ENCODE measurements at regions not wholly inside any gene's neighbourhood (a gene's known extent, or its start where the extent isn't known, plus 50 kb on each side); places are given as distances from the start of the nearest gene placed in this dataset.
"Not testable (repeated sequence)": the region's sequence is repeated elsewhere in the genome, so short reads cannot be mapped to it uniquely, and the experiment has no call there.

DNA sequence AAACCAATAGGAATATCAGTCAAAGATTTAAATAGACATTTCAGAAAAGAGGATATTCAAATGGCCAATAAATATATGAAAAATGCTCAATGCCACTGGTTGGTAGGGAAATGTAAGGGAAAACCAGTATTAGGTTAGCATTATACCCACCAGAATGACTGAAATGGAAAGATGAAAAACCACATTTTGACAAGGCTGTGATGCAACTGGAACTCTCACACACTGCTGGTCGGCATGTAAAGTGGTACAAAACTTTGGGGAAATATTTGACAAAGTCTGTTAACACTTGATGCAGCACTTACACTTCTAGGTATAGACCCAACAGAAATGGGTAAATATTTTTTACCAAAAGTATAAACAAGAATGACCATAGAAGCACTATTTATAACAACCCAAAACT lies 163.2 kb upstream of the C14orf180 start:
- DNase-seq: no peak

DNA sequence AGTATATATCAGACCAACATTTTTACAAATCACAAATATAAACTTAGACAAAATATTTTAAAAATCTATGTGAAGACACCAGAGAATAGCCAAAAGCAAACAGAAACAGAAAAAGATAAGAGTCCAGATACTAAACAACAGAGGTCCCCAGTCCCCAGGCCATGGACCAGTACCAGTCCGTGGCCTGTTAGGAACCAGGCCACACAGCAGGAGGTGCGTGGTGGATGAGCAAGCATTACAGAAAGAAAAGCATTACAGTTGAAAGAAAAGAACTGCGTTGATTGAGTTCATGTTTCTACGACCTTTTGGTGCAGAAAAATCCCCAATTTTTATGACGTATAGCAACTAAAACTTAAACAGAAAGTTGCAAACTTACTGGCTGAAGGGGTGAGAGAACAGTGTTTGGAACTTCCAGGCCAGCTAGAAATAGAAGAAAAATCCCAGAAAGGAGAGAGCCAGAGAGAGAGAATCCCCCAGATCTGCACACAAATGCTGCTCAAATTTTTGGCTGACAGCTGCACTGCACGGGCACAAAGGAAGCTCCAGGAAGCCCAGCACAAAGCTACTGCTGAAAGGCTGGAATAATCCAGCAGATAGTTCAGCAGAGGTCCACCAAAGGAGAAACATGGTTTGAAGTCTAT lies 159.6 kb upstream of the C14orf180 start:
- DNase-seq: no peak

DNA sequence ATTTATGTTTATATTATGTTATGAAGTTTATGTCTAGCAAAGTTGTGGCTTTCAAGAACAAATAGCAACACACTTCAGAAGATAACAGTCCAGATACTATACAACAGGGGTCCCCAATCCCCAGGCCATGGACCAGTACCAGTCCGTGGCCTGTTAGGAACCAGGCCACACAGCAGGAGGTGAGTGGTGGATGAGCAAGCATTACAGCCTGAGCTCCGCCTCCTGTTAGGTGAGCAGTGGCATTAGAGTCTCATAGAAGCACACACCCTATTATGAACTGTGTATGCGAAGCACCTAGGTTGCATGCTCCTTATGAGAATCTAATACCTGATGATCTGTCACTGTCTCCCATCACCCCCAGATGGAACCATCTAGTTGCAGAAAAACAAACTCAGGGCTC lies 159.0 kb upstream of the C14orf180 start:
- not testable (repeated sequence) for DNase-seq

DNA sequence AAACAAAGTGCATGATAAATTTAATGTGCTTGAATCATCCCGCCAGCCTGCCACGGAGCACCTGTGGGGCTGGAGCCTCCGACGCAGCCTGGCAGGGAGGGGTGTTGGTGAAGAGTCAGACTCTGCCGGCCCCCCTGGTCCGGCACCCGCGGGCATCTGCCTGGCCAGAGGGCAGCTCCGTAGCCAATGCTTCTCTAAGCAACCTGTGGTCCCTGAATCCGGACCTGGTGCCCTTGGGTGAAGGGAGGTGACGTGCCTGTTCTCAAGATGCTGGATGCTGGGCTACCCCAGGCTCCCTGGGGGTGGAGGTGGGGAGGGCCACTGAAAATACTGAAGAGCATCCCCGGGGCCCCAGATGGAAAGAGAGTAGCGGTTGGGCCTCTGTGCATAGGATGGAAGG lies 158.6 kb upstream of the C14orf180 start:
- DNase-seq: no peak

DNA sequence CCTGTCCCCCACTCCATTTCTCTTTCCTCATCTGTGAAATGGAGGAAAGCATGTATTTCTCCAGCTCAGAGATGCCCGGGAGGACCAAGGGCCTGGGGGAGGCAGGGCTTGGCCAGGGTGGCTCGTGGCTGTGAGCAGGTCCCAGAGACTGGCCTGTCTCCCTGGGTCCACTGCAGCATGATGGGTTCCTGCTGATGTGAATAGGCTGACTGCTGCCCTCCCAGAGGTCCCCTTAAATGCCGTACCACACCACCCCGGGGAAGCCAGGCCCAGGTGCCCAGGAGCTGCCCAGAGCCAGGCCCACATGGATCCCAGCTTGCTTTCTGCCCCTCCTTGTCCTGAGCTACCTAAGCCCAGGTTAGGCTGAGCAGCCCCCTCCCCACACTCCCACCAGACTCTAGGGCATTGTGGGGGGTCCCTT lies 158.2 kb upstream of the C14orf180 start:
- DNase-seq: no peak

DNA sequence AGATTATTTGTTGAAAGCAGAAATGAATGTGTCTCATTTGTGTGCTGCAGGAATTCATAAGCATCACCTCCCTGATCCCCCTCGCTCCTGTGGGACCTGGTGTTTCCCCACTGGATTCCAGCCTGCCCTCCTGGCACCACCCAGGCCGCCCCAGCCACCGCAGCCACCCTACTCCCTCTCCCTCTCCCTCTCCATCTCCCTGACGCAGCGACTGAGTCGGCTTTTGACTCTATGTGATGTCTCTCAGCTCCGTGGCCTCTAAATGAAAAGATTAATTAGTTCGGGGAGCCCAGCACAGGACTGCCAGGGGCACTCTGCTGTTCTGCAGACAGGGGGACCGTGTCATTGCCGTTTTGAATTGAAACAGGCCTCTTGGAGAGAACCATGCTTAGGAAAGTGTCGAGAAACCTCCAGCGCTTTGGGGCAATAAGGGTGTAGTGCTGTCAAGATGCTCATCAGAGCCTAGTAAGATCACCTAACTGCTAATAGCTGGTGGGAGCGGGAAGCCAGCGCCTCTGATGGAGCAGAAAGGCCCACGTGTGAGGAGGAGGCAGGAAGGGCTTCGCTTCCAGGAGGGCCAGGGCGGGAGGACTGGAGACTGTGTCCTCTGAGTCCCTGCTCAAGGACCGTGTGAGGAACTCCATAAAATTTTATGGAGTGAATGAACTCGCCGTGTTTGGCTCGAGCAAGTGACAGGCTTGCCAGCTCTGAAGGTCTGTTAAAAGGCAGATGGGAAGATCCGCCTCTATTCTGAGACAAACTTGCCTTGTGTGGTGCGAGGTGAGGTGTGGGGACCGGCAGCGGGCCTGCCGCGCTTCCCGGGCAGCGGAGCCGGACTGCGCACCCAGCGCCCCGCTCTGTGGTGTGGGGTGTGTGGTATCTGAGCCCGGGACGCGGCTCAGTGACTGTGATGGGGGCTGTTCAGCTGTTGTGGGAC lies 157.4 kb upstream of the C14orf180 start:
- DNase-seq: no peak

DNA sequence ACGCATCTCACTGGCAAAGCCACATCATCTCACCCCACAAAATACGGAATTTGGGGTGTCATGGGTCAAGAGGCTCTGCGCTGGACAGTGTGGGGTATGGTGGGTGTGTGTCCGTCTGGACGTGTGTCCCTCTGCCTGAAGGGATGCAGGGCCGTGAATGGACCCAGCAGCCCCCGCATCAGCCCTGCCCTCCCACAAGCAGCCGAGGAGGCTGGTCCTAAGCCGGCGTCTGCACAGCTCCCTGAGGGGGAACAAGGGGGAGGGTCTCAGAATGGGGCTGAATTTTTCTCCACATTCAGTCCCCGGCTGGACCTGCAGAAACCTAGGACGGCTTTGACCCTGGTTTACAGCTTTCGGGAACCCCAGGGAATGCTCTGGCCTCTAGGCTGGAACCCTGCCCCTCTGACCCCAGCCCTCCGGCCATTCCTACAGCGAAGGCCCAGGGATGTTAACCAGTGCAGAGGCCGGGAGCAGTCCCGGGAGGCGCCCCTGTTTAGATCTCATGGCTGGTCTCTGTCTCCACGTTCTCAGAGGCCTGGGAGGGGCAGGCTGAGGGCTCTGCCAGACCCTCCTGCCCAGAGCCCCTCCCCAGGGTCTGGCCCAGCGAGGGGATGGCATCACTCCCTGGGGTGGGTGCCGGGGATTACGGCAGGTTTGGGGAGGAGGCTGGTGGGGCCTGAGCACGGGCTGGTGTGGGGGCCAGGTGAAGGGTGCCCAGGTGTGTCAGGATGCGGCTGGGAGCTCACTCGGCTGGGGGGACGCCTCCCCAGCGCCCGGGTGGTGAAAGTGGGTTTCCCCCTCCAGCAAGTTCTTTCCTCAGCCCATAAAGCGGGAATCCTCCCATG lies 156.5 kb upstream of the C14orf180 start:
- no peak for DNase-seq

DNA sequence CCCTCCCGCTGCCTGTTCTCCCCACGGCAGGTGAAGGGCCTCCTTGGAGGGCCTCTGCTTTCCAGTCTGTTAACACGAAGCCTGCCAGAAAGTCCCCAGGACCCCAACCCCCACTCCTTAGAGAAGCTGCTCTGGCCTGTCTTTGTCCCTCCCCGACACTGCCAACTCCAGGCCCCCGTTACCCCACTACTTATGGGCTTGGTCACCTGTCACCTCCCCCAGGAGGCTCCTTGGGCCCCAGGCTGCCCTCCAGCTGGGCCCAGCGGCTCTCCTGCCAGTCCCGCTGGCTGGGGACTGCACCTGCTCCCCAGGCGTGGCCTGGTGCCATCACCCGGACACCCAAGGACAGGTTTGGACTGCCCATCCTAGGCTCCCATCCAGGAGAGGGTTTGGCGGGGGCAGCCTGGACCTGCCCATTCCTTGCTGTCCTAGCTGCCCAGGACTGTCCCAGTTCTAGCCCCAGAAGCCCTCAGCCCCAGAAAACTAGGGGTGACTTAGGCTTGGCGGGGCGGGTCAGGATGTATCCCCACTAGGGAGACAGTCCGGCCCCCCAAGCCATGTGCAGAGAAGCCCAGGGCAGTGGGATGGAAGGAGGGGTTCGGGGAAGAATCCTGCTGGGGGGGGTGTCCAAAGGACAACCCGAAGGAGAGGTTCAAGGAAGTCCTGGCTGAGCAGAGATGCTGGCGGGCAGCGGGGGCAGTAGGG lies 155.7 kb upstream of the C14orf180 start:
- no peak for DNase-seq

DNA sequence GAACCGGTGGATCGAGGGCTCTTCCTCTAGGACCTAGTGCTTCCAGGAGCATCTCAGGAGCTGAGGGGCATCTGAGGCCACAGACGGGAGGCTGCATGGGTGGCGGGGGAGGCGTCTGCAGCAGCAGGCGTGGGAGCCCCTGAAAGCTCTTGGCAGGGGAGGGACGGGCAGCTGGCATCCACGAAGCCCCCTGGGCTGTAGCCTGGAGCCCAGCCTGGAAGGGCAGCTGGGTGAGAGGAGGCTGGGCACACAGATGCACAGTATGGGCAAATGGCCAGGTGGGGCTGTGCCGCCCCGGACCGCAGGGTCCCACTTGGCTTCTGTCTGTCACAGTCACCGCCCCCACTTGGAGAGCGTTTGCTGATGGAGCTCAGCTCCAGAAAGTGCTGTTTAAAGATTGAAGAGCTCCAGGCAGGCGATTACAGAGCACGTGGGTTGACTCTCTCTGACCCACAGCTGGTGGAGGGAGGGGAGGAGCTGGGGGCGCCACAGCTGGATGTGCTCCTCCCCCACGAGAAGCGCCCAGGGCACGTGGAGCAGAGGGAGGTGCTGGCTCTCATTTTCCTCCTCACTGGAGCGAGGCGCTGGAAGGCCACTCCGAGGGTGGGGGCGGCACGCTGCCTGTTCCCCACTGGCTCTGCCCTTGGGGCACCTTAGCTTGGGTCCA lies 155.0 kb upstream of the C14orf180 start:
- no peak for DNase-seq

DNA sequence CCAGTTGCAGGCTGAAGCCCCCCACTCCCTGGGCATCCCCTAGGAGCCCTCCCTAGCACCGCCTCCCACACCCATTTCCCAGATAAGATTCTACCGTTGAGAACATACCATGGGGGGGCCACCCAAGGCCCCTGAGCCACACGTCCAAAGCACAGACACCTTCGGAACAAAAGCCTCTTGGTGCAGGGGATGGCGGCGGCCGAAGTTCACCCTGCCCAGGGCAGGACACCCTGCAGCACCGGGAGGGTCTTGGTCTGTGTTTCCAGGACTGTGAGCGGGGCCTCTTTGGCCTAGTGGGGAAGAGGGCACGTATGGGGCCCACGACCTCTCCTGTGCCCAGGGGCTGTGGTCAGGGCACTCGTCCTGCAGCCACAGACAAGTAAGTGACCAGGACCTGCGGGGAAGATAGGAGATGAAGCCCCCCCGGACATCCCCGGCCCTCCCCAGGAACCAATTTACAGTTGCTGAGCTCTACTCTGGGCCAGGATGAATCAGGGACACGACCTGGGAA lies 154.3 kb upstream of the C14orf180 start:
- DNase-seq: no peak

DNA sequence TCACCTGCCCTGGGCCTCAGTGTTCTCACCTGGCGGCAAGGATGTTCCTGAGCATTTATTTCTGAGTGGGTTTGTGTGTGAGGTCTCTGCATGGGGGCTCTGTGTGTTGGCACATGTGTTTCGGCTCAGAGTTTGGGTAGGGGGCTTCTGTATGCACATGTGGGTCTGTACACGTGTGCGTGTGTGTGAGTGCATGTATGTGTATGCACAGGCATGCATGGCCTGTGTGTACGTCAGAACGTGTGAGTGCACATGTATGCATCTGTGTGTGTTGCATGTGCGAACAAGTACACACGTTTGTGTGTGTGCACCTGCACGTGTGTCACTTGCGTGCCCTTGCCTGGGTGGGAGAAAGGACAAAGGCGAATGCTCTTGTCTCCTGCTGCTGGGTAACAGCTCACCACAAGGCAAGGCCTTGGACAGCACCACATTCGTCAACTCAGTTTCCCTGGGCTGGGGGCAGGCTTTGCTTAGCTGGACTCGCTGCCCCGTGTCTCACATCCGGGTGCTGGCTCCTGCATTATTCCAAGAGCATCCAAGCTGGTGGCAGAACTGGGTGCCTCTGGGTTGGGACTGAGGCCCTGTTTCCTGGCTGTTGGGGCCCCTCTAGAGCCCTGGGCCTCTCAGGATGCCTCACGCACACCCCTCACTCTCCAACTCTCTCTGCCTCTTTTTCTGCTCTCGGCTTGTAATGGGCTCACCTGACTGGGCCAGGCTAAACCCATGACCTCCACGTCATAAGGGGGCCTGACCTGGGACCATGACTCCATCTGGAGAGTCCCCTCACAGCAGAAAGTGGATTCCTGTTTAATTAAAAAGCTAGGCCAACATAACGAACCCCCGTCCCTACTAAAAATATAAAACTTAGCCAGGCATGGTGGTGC lies 153.6 kb upstream of the C14orf180 start:
- no peak for DNase-seq

DNA sequence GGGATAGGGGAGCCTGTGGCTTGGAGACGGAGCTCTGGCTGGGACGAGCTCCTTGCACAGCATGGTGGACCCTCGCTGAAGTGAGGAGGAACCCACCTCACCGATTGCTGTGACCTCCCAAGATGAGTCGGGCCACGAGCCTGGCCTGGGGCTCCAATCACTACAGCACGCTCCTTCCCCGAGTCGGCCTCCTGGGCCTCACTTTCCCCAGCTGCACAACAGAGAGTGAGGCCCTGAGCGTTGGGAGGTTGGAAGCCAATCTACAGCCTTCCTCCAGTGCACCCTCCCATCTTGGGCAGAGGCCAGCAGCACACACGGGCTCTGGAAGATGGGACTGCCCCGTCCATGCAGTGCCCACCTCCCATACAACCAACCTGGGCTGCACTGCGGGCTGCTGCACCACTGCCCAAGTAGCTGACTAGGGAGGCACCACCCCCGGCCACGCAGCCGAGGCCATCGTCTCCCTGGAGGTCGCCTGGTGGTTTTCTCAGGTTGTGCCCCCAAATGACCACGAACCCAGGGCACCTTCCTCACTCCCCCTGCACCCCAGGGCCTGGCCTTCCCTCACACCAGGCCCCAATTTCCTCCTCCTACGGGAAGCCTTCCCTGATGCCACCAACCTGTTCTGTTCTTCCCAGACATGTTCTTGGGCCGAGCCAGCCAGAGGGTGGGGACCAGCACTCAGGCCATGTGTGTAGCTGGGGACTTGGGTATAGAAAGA lies 152.3 kb upstream of the C14orf180 start:
- DNase-seq: no peak

DNA sequence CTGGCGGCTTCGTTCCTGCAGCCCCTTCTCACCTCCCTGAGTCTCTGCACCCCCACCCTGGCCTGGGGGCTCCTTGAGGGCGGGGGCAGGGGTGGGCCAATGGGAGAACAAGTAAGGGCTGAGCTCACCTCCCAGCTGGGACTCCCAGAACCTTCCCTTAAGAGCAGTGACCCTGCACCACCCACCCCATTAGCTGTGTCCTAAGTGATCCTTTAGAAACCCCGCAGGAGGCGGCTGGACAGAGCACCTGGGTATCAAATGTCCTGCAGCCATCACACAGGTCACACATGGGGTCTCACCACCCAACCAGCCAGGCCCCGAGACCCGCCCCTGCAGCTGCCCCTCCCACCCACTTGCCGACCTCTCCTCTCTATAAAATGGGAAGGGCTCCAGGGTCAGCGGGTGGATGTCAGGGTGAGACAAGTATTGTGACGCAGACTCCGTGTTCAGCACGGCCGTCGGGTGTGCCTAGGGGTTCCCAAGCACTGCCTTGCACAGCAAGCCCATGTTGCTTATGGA lies 151.2 kb upstream of the C14orf180 start:
- no peak for DNase-seq

DNA sequence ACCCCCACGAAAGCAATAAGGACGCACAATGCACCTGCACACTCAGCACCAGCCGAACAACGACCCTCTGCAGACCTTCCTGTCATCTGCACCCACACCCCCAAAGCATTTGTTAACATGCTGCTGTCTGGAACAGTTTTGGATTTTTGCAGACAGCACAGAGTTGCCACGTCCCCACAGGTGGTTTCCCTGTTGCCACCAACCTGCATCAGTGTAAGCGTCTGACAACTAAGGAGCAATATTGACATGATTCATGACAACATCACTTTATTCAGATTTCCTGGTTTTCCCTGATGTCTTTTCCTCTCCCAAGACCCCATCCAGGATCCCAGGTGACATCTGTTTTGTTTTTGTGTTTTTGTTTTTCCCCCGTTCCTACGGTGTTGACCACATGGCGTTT lies 150.7 kb upstream of the C14orf180 start:
- no peak for DNase-seq

DNA sequence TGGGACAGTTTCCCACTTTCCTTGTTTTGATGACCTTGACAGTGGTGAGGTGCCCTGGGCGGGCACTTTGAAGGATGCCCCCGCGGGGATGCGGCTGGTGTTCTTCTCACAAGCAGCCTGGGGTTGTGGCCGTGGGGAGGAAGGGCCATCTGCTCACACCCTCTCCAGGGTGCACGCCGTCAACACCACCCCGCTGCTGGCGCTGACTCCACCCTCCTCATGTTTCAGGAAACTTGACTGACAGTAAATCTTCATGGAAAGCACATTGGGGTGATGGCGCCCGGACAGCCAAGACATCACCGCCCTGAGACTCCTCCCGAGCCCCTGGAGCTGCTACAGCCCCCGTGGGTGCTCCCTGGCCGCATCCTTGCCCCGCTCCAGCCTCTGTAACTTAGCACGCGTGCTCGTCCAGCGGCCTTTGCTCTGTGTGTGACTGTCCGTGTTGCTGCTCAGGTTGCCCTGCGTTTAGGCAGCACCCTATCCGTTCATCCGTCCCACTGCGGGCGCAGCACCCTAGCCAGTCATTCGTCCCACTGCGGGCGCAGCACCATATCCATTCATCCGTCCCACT lies 150.2 kb upstream of the C14orf180 start:
- no peak for DNase-seq

DNA sequence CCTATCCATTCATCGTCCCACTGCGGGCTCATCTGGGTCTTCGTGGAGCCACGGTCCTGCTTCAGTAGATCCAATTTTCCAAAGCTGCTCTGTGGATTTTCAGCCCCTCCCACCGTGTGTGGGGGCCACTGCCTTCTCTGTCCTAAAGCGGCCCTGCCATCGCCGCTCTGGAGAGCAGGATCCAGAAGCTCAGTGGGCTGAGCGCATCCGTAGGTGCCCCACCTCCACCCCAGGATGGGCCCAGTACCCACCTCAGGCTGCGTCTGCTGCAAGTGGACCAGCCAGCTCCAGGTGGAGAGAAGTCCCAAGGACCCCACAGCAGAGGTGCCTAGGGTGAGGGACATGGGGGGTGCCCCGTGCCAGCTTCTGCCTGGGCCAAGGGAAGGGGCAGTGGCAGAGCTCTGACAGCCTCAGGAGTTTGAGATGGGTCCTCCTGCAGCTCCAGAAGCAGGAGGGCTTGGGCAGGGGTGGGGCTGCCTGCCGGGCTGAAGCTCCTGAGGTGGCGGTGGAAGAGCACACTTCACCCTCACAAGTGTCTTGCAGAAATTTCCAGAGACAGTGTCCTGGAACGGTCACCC lies 148.1 kb upstream of the C14orf180 start:
- no peak for DNase-seq

DNA sequence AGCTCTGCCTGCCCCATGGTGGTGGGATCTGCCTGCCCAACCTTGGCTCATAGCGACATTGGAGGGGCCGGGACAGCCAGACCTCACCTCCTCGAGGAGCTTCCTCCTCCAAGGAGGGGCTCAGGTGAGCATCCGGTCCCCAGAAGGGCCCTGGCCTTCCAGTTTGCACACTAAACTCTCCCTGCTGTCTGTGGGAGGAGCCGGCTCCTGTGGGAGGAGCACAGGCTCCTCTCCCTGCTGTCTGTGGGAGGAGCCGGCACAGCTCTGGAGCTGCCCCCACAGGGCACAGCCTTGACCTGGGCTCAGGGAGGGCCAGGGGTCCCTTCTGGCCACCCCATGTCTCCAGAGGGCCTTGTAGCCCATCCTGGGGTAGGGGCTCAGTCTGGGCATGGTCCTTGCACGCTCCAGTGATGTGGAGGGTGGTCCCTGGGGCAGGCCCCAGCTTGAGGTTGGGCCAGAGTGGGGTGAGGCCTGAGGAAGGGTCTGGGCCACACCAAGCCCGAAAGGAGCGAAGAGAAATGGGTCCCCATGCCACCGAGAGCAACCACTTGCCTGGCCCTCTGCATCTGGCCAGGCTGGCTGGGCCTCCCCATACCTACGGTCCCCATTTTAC lies 147.5 kb upstream of the C14orf180 start:
- no peak for DNase-seq

DNA sequence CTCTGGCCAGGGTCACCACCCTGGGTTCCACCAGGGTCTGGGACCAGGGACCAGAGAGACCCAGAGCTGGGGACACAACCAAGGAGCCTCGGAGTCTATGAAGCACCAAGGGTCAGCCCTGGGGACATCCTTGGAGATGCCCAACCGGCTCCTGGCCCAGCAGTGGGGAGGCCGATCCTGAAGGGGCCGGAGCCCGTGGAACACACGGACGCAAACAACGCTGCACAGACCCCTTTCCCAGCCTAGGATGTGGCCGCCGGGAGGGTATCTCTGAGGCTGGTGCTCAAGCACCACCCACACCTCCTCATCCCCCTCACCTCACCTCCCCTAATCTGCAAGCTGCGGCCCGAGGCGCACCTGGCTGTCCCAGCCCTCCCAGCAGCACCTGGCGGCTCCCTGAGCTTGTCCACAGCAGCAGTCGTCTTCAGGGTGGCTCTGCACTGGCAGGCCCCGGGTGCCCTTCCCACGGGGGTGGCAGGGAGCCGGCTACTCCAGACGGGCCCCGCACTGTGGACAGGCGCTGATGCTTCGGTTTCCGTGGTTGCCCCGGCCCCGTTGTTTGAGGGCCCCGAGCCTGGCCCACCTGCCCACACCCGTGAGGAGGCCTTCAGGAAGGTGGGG lies 146.8 kb upstream of the C14orf180 start:
- DNase-seq: no peak
